HG03103 (cell line): ENCODE measurements at regions not wholly inside any gene's neighbourhood (a gene's known extent, or its start where the extent isn't known, plus 50 kb on each side); places are given as distances from the start of the nearest gene placed in this dataset.

Experiments used
- ATAC-seq: cut with Tn5 transposase; IDR thresholded peaks from one replicate; pipeline ENCODE4 v1.9.1; 2021; ENCODE audit warnings: low read depth; ENCODE audit not compliant: unreplicated experiment

DNA sequence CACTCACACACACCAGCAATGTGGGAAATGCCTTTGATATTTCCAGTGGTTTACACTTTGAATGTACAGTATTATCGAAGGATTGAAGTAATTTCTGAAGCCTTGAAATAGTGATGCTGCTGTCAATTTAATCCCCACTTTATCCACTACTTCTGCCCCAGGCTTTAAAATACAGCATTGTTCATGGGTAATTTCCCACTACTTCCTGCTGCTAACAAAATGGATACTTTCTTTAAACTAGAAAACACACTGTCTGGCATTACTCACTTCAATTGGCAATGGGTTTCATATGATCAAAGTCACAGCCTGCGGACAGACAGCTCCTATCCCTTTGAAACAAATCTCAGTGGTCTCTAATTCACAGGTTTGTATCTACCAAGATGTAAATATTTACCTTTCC, 292.2 kb downstream of the CDH11 start:
- ATAC-seq: no peak

DNA sequence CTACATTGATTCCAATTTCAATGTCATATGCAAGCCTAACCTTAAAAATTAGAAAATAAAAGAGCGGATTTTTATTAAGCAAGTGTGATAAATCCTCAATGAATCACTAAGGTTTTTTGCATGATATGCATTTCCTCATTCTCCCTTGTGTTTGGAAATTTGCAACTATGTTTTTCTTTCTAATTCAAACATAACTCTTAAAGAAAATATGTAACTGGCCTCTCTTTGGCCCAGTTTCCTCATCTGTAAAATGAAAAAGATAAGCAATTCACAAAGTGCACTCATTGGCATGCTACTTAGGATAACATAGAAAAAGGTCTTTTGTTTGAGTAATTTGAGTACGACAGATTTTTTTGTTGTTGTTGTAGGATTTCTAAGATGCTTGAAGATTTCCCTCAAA, 295.5 kb downstream of the CDH11 start:
- ATAC-seq: no peak

DNA sequence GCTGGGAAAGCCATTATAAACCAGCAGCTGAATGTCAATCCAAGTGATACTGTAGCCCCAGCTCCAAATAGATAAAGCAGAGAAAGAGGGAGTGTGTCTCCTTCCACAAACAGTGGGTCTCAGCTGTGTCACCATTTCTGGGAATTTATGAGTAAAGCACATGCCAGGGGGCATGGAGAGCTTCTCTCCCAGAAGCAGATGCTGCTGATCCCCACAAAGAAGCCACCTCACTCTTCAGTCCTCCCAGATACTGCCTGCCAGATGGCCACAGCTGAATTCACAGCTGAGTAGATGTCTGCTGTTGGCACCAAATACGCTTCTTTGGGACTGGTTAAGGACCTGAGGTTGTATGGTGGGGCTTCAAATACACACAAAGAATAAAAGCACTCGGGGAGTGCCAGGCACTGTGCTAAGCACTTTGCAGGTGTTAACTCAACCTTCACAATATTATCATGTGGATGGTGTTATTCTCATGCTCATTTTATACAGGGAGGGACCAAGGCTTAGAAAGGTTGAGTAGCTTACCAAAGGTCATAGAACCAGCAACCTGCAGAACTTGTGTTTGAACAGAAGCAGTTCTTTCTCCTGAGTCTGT, 298.3 kb downstream of the CDH11 start:
- no peak for ATAC-seq

DNA sequence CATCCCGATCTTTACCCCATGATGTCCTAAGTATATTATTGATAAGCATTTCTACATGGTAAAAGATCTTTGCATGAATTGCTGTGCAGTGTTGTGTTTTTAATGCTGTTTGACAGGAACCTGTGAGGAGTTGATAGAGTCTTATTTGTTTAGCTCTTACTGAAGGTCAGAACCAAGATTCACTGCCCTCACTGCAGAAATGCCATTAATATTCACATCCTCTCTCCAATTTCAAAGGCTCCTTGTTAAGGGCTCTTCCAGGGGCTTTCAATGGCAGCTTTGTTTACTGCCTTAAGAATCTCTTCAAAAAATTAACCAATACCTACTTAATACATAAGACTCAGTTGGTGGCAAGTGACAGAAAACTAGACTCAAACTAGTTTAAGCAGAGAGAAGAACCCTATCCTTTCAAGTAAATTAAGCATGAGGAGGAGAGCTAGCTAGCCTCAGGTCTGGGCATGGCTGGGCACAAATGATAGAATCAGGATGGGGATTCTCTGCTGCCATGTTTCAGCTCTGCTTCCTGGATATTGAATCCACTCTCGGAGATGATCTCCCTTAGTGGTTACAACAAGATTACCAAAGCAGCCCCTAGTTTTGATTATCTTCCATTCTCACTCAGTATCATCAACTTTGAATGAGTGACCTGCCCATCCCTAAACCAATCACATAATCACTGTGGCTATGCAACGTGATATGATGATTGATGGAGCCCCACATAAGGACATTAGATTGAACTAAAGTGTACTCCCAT, 311.8 kb downstream of the CDH11 start:
- ATAC-seq: no peak

DNA sequence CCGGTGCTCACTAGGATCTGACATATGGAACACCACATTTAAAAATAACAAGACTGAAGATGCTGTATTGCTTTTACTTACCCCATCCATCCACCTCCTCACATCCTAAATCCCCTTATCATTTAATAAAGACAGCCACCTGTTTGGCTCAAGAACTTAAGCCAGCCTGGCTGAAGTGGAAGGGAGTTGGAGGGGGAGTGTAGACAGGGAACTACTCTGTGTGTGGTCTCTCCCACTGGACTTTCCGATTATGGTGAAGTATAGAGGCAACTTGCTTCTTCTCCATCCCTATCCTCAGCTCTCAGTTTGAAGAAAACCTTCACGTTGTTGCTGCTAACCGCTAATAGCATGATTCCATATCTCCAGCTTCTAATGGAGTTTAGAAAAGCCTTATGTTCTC, 313.4 kb downstream of the CDH11 start:
- ATAC-seq: no peak

DNA sequence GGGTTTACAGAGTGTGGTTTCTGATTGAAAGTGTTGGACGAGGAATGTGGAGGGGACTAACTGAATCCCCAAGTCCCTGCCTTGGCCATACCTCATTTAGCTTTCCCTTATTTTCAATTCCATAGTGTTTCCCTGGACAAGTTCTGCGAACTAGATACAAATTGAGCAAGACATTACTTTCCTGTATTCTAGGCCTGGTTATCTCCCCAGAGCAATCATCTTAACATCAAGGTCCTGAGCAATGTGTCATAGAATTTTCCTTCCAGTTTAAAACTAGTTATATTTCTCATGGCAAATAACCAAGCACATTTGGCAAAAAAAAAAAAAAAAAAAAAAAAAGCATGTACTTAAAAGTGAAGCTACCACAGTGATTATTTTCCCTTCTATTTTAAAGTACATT, 330.1 kb downstream of the CDH11 start:
- ATAC-seq: no peak

DNA sequence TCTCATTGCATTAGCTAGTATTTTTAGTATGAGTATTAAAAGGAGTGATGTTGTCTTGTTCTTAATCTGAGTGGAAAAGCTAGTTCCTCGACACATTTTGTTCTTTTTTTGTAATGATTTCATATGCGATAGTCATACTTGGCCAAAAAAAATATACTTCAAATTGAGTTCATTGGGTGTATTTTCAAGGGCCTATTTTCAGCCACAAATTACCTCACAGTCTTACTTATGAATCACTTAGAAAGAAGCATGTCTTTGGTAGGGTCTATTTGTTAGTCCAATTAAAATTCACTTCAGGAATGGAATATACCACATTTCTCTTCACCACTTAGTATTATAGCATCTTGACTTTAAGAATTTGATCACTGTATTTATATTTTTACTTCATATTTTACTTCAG, 337.2 kb downstream of the CDH11 start:
- no peak for ATAC-seq

DNA sequence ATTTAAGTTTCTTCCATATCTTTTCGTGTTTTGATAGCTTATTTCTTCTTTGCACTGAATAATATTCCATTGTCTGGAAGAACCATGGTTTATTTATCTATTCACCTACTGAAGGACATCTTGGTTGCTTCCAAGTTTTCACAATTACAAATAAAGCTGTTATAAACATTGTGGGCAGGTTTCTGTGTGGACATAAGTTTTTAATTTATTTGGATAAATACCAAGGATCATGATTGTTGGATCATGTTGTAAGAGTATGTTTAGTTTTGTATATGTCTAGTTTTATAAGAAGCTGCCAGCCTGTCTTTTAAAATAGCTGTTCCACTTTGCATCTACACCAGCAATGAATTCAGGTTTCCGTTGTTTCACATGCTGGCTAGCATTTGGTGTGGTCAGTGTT, 339.4 kb downstream of the CDH11 start:
- no peak for ATAC-seq

DNA sequence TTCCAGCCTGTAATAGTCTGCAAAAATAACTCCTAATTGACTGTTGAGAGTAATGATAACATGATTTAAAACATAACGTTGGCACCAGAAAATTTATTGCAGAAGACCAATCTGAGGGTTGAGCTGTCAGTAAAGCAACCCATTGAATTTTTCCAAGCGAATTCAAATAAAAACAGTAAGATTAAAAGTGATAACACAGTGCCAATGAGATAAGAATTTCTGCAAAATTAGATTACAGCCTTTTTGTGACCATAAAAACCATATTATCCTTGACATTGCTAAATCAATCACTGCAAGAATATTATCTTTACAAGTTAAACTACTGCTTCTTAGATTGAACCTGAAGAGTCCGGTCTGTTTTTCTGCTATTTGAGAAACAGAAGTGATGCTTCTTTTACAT, 341.4 kb downstream of the CDH11 start:
- no peak for ATAC-seq

DNA sequence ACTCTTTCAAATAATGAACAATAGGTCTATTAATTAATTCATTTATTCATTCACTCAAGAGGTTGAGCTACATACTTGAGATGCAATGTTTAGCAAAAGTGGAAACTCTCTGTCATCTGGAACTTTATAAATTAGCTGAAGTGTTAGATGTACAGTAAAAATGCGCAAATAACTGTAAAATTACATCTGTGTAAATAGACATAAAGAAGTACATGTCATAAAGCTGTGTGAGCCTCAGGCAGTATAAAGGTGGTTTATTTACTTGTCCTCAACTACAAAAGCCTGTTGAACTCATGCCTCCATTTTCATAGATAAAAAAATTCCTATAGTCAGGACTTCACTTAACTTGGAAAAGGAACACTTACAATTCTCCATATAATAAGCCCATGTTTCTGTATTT, 343.1 kb downstream of the CDH11 start:
- no peak for ATAC-seq

DNA sequence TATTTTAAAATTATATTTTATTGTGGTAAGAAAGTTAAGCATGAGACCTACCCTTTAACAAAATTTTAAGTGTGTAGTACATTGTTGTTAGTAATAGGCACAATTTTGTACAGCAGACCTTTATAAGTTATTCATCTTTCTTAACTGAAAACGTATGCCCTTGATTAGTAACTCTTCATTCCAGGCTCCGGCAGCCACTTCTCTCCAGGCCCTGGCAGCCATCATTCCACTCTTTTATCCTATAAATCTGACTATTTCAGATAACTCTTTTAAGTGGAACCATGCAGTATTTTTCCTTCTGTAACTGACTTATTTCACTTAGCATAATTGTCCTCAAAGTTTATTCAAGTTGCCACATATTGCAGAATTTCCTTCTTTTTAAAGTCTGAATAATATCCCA, 348.2 kb downstream of the CDH11 start:
- no peak for ATAC-seq

DNA sequence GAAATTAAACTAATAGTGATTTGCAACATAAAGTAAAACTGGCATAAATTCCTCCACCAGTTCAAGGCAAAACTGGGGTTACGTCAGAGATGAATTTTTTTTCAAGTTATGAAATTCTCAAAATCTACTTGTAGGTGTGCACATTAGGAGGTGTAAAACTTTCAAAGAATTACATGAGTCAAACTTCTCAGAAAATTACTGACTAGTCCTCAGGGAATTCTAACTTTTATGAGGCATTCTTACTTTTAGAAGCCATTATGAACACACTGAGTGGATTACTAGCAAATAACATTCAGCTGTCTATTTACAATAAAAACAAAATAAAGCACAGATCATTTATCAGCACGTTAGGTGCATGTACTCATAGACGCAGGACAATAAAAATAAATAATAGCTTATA, 348.7 kb downstream of the CDH11 start:
- no peak for ATAC-seq

DNA sequence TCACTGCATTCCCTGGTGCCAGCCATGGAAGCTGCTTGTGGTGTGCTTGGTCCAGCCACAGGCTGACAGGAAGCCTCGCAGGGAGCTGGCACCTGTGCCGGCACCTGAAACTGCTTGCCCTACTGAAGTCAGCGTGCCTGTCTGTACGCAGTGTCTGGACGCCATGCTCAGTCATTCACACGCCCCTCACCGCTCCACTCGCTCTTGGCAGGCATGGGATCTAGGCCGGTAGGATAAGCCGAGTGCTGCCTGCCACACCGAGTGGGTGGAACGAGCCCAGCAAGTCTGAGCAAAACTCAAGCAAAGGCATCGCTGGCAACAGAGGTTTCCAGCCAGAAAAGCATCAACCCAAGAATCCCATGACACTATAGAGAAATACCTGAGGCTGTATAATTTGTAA, 350.6 kb downstream of the CDH11 start:
- no peak for ATAC-seq

DNA sequence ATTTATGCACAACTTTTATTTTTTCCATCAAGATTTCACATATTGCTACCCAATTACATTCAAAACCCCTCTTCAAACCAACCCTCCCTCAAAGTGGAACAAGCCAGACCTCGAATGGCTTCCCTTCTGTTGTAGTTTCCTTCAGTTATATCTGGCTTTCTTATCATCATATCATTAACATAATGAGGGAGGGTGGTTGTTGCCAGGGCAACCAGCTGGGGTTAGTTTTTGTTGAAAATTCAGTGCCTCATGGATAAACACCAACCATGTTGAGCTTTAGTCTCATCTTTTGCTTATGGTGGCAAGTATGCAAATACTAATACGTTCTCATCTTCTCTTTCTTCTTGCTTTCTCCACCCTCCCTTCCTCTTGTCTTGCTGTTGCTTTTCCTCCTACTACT, 359.7 kb downstream of the CDH11 start:
- ATAC-seq: no peak

DNA sequence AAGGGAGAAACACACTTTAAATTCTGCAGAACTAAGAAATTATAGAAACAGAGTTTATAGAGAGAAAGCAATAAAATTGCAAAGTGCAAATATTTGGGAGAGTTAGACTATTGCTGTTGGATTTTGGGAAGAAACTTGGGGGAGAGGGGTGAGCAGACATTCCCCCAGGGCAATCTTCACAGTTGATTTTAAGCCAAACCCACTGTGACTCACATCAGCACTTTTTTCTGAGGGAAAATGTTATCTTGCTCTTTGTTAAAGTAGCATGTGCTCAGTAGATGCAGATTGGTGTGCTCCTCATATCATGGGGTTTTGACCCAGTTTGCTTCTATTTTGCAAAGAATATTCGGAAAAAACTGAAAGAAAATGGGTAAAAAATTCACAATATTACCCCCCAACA, 367.6 kb downstream of the CDH11 start:
- ATAC-seq: no peak

DNA sequence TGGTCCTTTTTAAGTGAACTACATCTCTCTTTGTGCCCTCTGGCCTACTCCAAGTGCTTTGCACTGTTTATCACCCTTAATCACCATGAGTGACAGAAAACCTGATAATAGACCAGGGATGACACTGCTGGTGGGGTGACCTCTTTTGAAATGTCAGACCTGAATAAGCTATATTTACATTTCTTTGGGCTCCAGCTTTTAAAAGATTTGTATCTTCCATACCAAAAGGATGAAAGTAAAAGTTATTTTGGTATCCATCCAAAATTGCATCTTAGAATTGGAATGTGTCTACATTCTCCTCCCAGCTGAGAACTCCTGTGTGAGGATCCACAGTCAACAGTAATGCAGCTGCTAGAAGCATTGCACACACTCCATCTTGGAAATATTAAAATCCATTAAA, 370.0 kb downstream of the CDH11 start:
- ATAC-seq: no peak

DNA sequence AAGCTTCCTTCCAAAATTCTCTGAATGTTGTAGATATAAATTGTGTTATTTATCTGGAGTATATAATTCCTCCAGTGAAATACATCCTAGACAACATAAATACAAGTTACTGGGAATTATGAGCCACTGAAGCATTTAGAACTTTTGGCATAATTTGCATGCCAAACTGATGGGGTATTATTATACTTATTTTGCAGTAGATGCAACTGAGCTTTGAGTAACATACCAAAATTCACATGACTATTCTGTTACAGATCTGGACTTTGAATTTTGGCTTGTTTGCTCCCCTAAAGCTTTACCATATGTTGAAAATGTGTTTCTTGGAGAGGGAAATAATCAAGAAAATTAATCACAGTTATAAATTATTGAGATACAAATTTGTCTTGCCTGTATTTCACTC, 372.5 kb downstream of the CDH11 start:
- ATAC-seq: no peak

DNA sequence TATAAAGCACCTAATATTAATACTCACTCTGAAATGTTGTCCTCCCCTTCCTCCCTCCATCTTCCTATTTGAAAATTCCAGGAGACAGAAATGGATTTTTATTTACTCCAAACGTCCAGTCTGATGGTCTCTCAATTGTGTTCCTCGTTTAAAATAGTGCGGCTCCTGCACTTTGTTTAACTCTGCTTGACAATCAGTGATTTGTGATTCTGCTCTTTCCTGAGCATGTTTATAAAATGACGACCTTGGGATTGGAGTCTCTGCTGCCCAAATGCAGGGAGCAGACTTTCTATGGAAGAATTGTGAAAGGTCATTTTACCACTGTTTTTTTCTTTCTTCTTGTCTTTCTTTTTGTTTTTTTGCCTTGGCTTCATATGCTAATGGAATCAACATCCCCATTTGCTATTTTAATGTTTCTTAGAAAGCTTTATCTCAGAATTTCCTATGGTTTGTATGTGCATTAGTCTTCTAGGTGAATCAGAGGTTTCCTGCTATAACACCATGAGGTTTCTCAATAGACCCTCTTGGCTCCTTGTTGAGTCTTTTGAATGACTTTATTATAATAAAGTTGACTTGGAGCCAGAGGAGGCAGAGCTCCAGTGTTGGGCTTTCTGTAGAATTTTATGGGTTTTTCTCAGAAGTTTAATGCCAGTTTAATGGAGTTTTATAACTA, 376.5 kb downstream of the CDH11 start:
- no peak for ATAC-seq

DNA sequence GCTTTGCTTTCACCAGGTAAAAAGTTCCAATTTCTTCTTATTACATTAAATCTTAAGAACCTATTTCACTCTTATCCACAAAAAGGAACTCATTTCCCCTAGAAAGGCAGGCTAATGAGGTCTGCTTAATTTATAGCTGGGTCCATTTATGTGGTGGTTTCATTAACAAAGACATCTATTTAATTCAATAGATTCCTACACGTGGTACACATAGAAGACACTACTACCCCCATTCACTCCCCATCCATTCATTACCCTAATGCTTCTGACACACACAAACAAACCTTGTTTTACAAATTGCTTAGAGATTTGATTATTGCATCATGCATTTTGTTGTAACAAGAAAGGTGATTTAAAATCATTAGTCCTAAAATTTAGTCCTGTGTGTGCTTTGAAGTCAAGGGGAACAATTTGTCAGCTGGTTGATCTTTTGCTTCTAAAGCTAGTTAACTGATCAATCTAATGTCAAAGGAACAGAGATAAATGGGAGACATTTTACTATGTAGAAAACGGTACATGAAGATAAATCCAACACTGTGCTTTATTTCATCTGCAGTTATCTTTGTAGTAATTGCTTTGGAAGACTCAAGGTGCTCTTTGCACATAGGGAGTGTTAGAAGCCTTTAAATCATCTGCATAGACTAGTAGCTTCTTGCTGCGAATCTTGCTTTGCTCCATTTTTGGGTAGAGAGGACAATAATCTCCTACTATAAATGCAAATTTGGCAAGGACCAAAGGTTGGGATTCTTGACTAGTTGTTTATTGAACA, 379.2 kb downstream of the CDH11 start:
- ATAC-seq: no peak

DNA sequence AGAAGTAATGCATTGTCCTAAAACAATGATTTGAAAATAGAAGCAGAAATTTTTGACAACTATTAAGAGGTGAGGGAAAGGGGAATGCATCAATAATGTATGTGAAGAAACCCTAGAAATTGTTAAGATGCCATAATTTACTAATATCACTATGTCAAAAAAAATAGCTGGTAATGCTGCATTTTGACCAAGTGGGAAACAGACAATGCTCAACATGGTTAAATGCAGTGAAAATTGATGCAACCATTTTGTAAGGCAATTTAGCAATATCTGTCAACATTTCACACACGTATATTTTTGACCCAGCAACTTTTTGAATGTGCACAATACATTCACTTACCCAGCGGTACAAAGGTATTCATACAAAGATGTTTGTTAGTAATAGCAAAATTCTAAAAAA, 381.6 kb downstream of the CDH11 start:
- ATAC-seq: no peak

DNA sequence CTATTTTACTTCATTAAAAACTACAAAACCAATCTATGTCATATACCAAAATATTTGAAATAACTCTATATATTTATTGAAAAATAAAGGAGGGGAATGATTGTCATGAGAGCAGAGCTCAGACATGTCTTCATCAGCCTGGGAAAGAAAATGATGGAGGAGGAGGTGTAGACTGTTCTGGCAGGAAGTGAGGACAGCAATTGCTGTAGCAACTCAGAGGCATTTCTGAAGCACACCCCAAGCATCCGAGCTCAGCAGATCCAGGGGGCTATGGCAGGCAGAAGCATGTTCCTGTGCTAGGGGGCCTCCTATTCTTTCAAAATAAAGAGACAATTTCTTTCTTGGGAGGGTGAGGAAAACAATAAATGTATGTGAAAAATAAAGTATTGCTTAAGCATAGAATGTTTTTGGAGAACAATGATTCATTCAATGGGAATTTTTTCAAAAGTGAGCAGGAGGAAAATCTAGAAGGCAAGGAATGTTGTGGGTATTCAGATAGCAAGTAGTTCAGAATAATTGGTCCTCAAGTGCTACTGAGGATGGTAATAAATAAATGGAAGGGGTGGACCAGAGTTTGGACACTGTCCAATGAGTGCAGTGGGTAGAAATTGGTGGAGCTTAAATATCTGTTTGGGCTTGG, 383.4 kb downstream of the CDH11 start:
- ATAC-seq: no peak
